Osteoblast (primary cell): ENCODE measurements at regions not wholly inside any gene's neighbourhood (a gene's known extent, or its start where the extent isn't known, plus 50 kb on each side); places are given as distances from the start of the nearest gene placed in this dataset.

Source experiments
- DNase-seq: peaks from one replicate; pipeline ENCODE4 v3.0.0; 2011; ENCODE audit warnings: low spot score, mixed read lengths; ENCODE audit not compliant: insufficient read length; ENCODE audit errors: missing footprints
- H2AFZ ChIP-seq: 2 replicates; pipeline ENCODE4 v1.6.0; 2011; ENCODE audit warnings: mild to moderate bottlenecking, low read length
- H3K27ac ChIP-seq: 2 replicates; pipeline ENCODE4 v1.5.1; 2011; ENCODE audit warnings: mild to moderate bottlenecking, low read depth, low read length, moderate library complexity
- H3K27me3 ChIP-seq: 2 replicates; pipeline ENCODE4 v1.6.0; 2012; ENCODE audit warnings: mild to moderate bottlenecking, control low read depth, inconsistent platforms, low read length, moderate library complexity; ENCODE audit not compliant: insufficient read depth
- H3K36me3 ChIP-seq: 2 replicates; pipeline ENCODE4 v1.5.1; 2011; ENCODE audit warnings: mild to moderate bottlenecking, low read length, control low read depth, moderate library complexity; ENCODE audit not compliant: insufficient read depth
- H3K4me1 ChIP-seq: 2 replicates; pipeline ENCODE4 v1.5.1; 2011; ENCODE audit warnings: mild to moderate bottlenecking, low read length, control low read depth, moderate library complexity; ENCODE audit not compliant: insufficient read depth
- H3K4me2 ChIP-seq: 2 replicates; pipeline ENCODE4 v1.6.0; 2011; ENCODE audit warnings: mild to moderate bottlenecking, low read length; ENCODE audit not compliant: insufficient read depth
- H3K4me3 ChIP-seq: fragments of 200-600 bp; sonication (generic); 3 replicates; pipeline ENCODE4 v1.5.1; 2012; ENCODE audit warnings: mild to moderate bottlenecking, low read length, inconsistent platforms; ENCODE audit not compliant: insufficient read depth
- H3K79me2 ChIP-seq: 2 replicates; pipeline ENCODE4 v1.6.0; 2012; ENCODE audit warnings: mild to moderate bottlenecking, low read length, control low read depth, inconsistent platforms; ENCODE audit not compliant: insufficient read depth
- H3K9me3 ChIP-seq: 2 replicates; pipeline ENCODE4 v1.5.1; 2011; ENCODE audit warnings: low read depth, low read length, control low read depth
- H4K20me1 ChIP-seq: 2 replicates; pipeline ENCODE4 v1.6.0; 2012; ENCODE audit warnings: mild to moderate bottlenecking, low read length, control low read depth; ENCODE audit not compliant: insufficient read depth
- TF ChIP-seq, protein P1 (sequence below): IDR thresholded peaks from 2 replicates; pipeline ENCODE4 v1.5.1; 2011; ENCODE audit warnings: mild to moderate bottlenecking, low read depth, low read length, moderate library complexity; ENCODE audit errors: extremely low read depth

DNA sequence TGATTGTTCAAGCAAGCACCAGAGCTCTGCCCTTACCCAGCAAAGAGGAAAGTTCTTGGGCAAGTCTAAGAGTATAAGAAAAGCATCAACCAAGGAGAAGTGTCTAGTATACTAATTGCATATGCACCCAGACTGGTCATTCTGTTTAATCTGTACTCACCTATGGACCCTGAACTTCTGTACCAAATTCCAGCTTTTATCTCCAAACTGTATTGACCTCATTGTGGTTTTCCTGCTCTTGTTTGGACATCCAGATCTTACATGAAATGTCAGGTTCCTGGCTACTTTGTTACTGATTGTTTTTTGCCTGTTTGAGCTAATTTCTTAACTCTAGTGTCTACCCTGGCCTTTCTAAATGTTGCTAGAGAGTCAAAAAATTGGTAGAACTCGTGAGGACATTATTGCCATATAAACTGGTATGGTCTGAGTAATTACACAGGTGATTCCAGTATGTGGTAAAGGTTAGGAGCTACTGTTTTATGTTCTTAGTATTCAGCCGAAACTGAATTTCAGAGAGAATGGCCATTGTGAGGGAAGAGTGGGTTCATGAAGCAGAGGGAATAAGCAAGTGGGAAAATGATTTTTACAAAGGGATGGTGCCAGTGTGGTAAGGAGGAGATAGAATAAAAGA is 146.3 kb downstream of the HNMT start:
- Histone ChIP-seq H3K4me1 (peaks cover 7% of the 10 kb centered on the region), H3K27ac (no peak overlapping the region), H4K20me1 (no peaks in the 10 kb centered on the region), H3K36me3 (no peaks in the 10 kb centered on the region), H3K4me2 (no peak overlapping the region), H3K9me3 (peaks cover 3% of the 10 kb centered on the region), H3K27me3 (no peaks in the 10 kb centered on the region), H3K4me3 (no peak overlapping the region), H2AFZ (no peak overlapping the region), H3K79me2 (no peaks in the 10 kb centered on the region)
- no peak for DNase-seq
- TF ChIP-seq, protein P1, sequence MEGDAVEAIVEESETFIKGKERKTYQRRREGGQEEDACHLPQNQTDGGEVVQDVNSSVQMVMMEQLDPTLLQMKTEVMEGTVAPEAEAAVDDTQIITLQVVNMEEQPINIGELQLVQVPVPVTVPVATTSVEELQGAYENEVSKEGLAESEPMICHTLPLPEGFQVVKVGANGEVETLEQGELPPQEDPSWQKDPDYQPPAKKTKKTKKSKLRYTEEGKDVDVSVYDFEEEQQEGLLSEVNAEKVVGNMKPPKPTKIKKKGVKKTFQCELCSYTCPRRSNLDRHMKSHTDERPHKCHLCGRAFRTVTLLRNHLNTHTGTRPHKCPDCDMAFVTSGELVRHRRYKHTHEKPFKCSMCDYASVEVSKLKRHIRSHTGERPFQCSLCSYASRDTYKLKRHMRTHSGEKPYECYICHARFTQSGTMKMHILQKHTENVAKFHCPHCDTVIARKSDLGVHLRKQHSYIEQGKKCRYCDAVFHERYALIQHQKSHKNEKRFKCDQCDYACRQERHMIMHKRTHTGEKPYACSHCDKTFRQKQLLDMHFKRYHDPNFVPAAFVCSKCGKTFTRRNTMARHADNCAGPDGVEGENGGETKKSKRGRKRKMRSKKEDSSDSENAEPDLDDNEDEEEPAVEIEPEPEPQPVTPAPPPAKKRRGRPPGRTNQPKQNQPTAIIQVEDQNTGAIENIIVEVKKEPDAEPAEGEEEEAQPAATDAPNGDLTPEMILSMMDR: no peak

DNA sequence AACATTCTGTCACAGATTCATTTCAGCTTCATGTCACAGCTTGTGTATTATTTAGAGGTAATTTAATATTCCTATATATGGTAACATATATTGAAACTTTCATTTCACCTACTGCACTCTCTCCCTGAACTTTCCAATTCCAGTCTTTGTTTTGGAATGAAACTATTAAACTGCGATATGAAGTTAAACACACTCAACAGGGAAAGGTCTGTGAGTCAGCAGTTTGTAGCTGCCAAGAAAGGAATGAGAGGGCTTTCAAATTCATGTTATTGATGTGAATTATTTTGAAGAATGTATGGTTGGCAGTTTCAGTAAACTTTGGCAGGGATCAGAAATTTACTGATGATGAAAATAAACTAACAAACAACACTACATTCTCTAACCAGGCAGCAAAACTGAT is 148.3 kb downstream of the HNMT start:
- Histone ChIP-seq H3K79me2 (no peaks in the 10 kb centered on the region), H3K4me1 (peaks cover under 1% of the 10 kb centered on the region), H3K27me3 (no peaks in the 10 kb centered on the region), H3K27ac (no peak overlapping the region), H2AFZ (no peak overlapping the region), H3K9me3 (peaks cover 3% of the 10 kb centered on the region), H3K4me3 (no peak overlapping the region), H3K4me2 (no peak overlapping the region), H4K20me1 (no peaks in the 10 kb centered on the region), H3K36me3 (no peaks in the 10 kb centered on the region)
- DNase-seq: no peak
- TF ChIP-seq, protein P1: no peak

DNA sequence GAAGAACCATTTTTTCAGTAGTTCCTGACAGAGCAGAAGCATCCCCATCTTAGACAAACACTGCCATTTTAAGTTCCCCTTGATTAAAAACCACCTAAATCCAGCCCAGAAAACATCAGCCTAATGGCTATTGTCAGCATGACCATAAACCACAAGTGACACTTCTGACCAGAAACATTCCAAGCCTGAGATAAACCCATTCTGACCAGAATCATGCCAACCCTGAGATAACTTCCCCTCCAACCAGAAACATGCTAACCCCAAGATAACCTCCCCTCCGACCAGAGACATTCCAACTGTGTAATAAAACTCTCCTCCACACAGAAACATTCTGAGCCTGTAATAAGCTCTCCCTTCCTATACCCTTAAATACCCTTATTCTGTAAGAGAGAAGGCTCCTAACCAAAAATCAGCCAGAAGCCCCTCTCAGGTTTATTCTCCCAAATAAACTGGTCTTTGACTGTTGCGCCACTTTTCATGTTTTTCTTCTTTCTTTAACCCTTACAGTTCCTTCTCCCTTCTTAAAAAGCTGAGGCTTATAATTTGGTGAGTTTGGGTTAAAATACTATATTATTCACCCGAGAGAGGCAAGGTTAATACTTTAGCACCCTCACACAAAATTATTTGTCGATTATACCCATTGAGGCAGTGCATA is 149.7 kb downstream of the HNMT start:
- peaks cover 3% of the 10 kb centered on the region for H3K9me3 ChIP-seq
- H4K20me1 ChIP-seq: no peaks in the 10 kb centered on the region
- H3K36me3 ChIP-seq: no peaks in the 10 kb centered on the region
- no peak overlapping the region for H3K4me3 ChIP-seq
- H2AFZ ChIP-seq: no peak overlapping the region
- no peaks in the 10 kb centered on the region for H3K79me2 ChIP-seq
- H3K4me2 ChIP-seq: no peak overlapping the region
- H3K27ac ChIP-seq: no peak overlapping the region
- TF ChIP-seq, protein P1: no peak
- H3K27me3 ChIP-seq: no peaks in the 10 kb centered on the region
- no peaks in the 10 kb centered on the region for H3K4me1 ChIP-seq
- DNase-seq: no peak

DNA sequence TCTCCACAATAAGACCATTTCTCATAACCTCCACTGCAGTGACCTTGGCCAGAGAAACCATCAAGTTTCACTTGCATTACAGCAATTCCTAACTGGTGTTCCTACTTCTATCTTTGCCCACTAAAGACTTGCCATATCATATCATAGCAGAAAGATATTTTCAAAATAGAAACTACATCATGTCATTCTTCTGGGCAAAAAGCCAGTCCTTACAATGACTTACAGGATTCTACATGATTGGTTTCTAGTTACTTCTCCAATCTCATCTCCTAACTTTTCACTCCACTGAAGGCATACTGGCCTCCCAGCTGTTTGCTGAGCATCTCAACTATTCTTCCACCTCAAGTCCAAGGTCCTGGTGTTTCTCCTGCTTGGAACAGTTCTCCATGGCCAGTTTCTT is 151.4 kb downstream of the HNMT start:
- no peak for DNase-seq
- H3K36me3 ChIP-seq: no peaks in the 10 kb centered on the region
- H3K9me3 ChIP-seq: peaks cover 3% of the 10 kb centered on the region
- H3K79me2 ChIP-seq: no peaks in the 10 kb centered on the region
- H3K4me2 ChIP-seq: no peak overlapping the region
- no peaks in the 10 kb centered on the region for H3K4me1 ChIP-seq
- TF ChIP-seq, protein P1: no peak
- H2AFZ ChIP-seq: no peak overlapping the region
- no peak overlapping the region for H3K27ac ChIP-seq
- no peak overlapping the region for H3K4me3 ChIP-seq
- no peaks in the 10 kb centered on the region for H4K20me1 ChIP-seq
- H3K27me3 ChIP-seq: no peaks in the 10 kb centered on the region
